A549 (cell line): ENCODE measurements at regions not wholly inside any gene's neighbourhood (a gene's known extent, or its start where the extent isn't known, plus 50 kb on each side); places are given as distances from the start of the nearest gene placed in this dataset.

Experiments
- ATAC-seq, 2 experiments: fragments of 200-7000 bp in 1 of 2; fragments of >200 bp in 1 of 2; cut with Nextera tagmentation in 1 of 2; cut with Tn5 transposase in 1 of 2; 3 replicates each; pipeline versions ENCODE4 v1.8.0 to v1.9.1; 2018 to 2020; ENCODE audit warnings: mild to moderate bottlenecking in 1 of 2, moderate library complexity in 1 of 2
- CTCF ChIA-PET: fragments of 300-600 bp; sonication (Branson Sonifier 250); formaldehyde crosslinking; extraction: SDS; loops from one replicate; lab custom pipeline; 2021; ENCODE audit warnings: antibody characterized with exemption, inconsistent platforms; lab: Yijun Ruan, JAX
- POLR2A ChIA-PET: fragments of 350-600 bp; formaldehyde crosslinking; extraction: SDS; loops from one replicate; lab custom pipeline; 2021; ENCODE audit warnings: antibody characterized with exemption, inconsistent platforms; lab: Yijun Ruan, JAX
- DNase-seq, 2 experiments: peaks; one replicate each; pipeline versions ENCODE4 v3.0.0 to v3.0.0-alpha.2; 2011 to 2016; ENCODE audit warnings: low read depth in 1 of 2, low spot score in 1 of 2
- FAIRE-seq: peaks from 2 replicates; lab custom pipeline; 2011; peaks lifted over from hg19 to GRCh38; lab: Jason Lieb, UNC
- H3K27ac ChIP-seq, 2 experiments: fragments of >200 bp; sonication (Bioruptor Twin); formaldehyde crosslinking; 3 replicates each; pipeline ENCODE4 v1.5.1; 2016 to 2017
- H3K4me1 ChIP-seq: fragments of >200 bp; sonication (Bioruptor Twin); formaldehyde crosslinking; 3 replicates; pipeline ENCODE4 v1.6.1; 2016
- H3K4me2 ChIP-seq: fragments of >200 bp; sonication (Bioruptor Twin); formaldehyde crosslinking; 3 replicates; pipeline ENCODE4 v1.6.1; 2016
- H3K4me3 ChIP-seq: fragments of >200 bp; sonication (Bioruptor Twin); formaldehyde crosslinking; 3 replicates; pipeline ENCODE4 v1.5.1; 2016
- H3K9me3 ChIP-seq: fragments of >200 bp; sonication (Bioruptor Twin); formaldehyde crosslinking; 3 replicates; pipeline ENCODE4 v1.6.1; 2016
- ATOH8 ChIP-seq: fragments of 250-450 bp; sonication (Bioruptor Pico); IDR thresholded peaks from 2 replicates; pipeline ENCODE4 v1.5.0; 2020; ENCODE audit warnings: low read depth, mild to moderate bottlenecking, moderate library complexity
- BHLHE40 ChIP-seq: IDR thresholded peaks from 2 replicates; pipeline ENCODE4 v1.6.1; 2012; ENCODE audit warnings: low read depth, low read length, inconsistent platforms
- CBX2 ChIP-seq: fragments of 200-600 bp; sonication (generic); IDR thresholded peaks from 2 replicates; pipeline ENCODE4 v1.6.1; 2016; ENCODE audit warnings: low read depth, mild to moderate bottlenecking, borderline replicate concordance
- CBX8 ChIP-seq: fragments of 200-600 bp; sonication (generic); IDR thresholded peaks from 2 replicates; pipeline ENCODE4 v1.6.1; 2016
- CTCF ChIP-seq: fragments of >200 bp; sonication (Bioruptor Twin); formaldehyde crosslinking; IDR thresholded peaks from 3 replicates; pipeline ENCODE4 v1.5.1; 2016
- EHMT2 ChIP-seq: fragments of 200-600 bp; sonication (generic); IDR thresholded peaks from 2 replicates; pipeline ENCODE4 v1.6.1; 2016; ENCODE audit warnings: antibody characterized with exemption, low read depth, mild to moderate bottlenecking, moderate library complexity
- FOSL2 ChIP-seq, 2 experiments: fragments of 450-650 bp in 1 of 2; fragments of >200 bp in 1 of 2; sonication (Bioruptor Twin) in 1 of 2; formaldehyde crosslinking; IDR thresholded peaks; 2 replicates each; pipeline versions ENCODE4 v1.5.0 to v1.6.1; 2016 to 2020; ENCODE audit warnings: mild to moderate bottlenecking in 1 of 2, moderate library complexity in 1 of 2
- FOXS1 ChIP-seq: fragments of 250-450 bp; sonication (Bioruptor Pico); IDR thresholded peaks from 2 replicates; pipeline ENCODE4 v1.5.0; 2020; ENCODE audit warnings: mild to moderate bottlenecking, moderate library complexity
- HDAC2 ChIP-seq: fragments of 200-600 bp; sonication (generic); IDR thresholded peaks from 2 replicates; pipeline ENCODE4 v1.6.1; 2016
- HES2 ChIP-seq: fragments of >200 bp; sonication (Bioruptor Twin); formaldehyde crosslinking; IDR thresholded peaks from 2 replicates; pipeline ENCODE4 v1.6.1; 2016
- HMGXB4 ChIP-seq: fragments of 250-450 bp; sonication (Bioruptor Pico); IDR thresholded peaks from 2 replicates; pipeline ENCODE4 v1.5.0; 2021; ENCODE audit warnings: mild to moderate bottlenecking, moderate library complexity, borderline replicate concordance
- HOXA7 ChIP-seq: fragments of 250-450 bp; sonication (Bioruptor Pico); IDR thresholded peaks from 2 replicates; pipeline ENCODE4 v1.5.0; 2020; ENCODE audit warnings: mild to moderate bottlenecking, moderate library complexity
- HOXB13 ChIP-seq: fragments of 250-450 bp; sonication (Bioruptor Pico); IDR thresholded peaks from 2 replicates; pipeline ENCODE4 v1.5.0; 2020; ENCODE audit warnings: low read depth, mild to moderate bottlenecking, moderate library complexity
- HOXB5 ChIP-seq: fragments of 250-450 bp; sonication (Bioruptor Pico); IDR thresholded peaks from 2 replicates; pipeline ENCODE4 v1.5.0; 2020; ENCODE audit warnings: mild to moderate bottlenecking, moderate library complexity
- KDM1A ChIP-seq: fragments of 200-600 bp; sonication (generic); IDR thresholded peaks from 2 replicates; pipeline ENCODE4 v1.6.1; 2016; ENCODE audit warnings: low read depth, mild to moderate bottlenecking
- MAFK ChIP-seq: fragments of 450-650 bp; IDR thresholded peaks from 2 replicates; pipeline ENCODE4 v1.6.1; 2014; ENCODE audit not compliant: partially characterized antibody
- MAZ ChIP-seq: fragments of 150-350 bp; IDR thresholded peaks from 2 replicates; pipeline ENCODE4 v1.6.1; 2014; ENCODE audit warnings: antibody characterized with exemption, low read depth, low read length, borderline replicate concordance
- NR3C1 ChIP-seq: fragments of >200 bp; sonication (Bioruptor Twin); formaldehyde crosslinking; IDR thresholded peaks from 3 replicates; pipeline ENCODE4 v1.6.1; 2017
- PBX3 ChIP-seq: IDR thresholded peaks from 2 replicates; pipeline ENCODE4 v1.6.1; 2012
- POLR2A ChIP-seq: IDR thresholded peaks from 2 replicates; pipeline ENCODE4 v1.6.1; 2012; ENCODE audit warnings: mild to moderate bottlenecking, low read length
- POLR2AphosphoS2 ChIP-seq: conservative IDR thresholded peaks from 2 replicates; pipeline ENCODE4 v1.6.1; 2012; ENCODE audit warnings: low read length, improper control_type of control experiment, inconsistent platforms
- RAD21 ChIP-seq, 2 experiments: fragments of >200 bp in 1 of 2; sonication (Bioruptor Twin) in 1 of 2; formaldehyde crosslinking in 1 of 2; IDR thresholded peaks in 1 of 2; conservative IDR thresholded peaks in 1 of 2; 2 replicates in 1 of 2; 3 replicates in 1 of 2; pipeline ENCODE4 v1.6.1; 2012 to 2018; ENCODE audit warnings: inconsistent platforms in 1 of 2
- RARB ChIP-seq: fragments of 250-450 bp; sonication (Bioruptor Pico); IDR thresholded peaks from 2 replicates; pipeline ENCODE4 v1.8.0; 2021; ENCODE audit warnings: mild to moderate bottlenecking, moderate library complexity
- RFX5 ChIP-seq: fragments of 450-650 bp; IDR thresholded peaks from 2 replicates; pipeline ENCODE4 v1.7.1; 2014; ENCODE audit warnings: antibody characterized with exemption, mild to moderate bottlenecking, moderate library complexity
- SREBF2 ChIP-seq: fragments of 450-650 bp; IDR thresholded peaks from 2 replicates; pipeline ENCODE4 v1.6.1; 2014; ENCODE audit warnings: mild to moderate bottlenecking, moderate library complexity
- USF2 ChIP-seq: fragments of 450-650 bp; IDR thresholded peaks from 2 replicates; pipeline ENCODE4 v1.6.1; 2014; ENCODE audit warnings: antibody characterized with exemption
- ZFP36 ChIP-seq: fragments of 450-650 bp; IDR thresholded peaks from 2 replicates; pipeline ENCODE4 v1.6.1; 2014; ENCODE audit warnings: borderline replicate concordance; ENCODE audit not compliant: partially characterized antibody
- ZSCAN20 ChIP-seq: fragments of 250-450 bp; sonication (Bioruptor Pico); IDR thresholded peaks from 2 replicates; pipeline ENCODE4 v1.8.0; 2022; ENCODE audit warnings: mild to moderate bottlenecking, moderate library complexity
- WGBS: methylation state at CpG from one replicate; pipeline ENCODE4 v1.1.6; 2017; ENCODE audit errors: missing lambda C conversion rate; 5-methylcytosine and 5-hydroxymethylcytosine counted together

GRCh38 chr10:6665847-6666246, 85.8 kb upstream of the PRKCQ start:
- no peaks in the 10 kb centered on the region for H3K9me3 ChIP-seq
- no peaks in the 10 kb centered on the region for H3K4me1 ChIP-seq
- ATAC-seq (no peak), FAIRE-seq (no peak), DNase-seq (no peak)
- WGBS, result 76% methylated on average over 6 of the region's 6 CpGs
- no peak overlapping the region for H3K27ac ChIP-seq
- H3K4me3 ChIP-seq, result no peak overlapping the region
- ChIA-PET POLR2A (no interaction called here), CTCF (interaction anchor here (0.7 to 6.7 kb wide), 3 partner anchors 100 to 1053 kb away, joined by 3 to 57 read pairs (median 6); no protein-coding TSS in a partner anchor)
- no peak for TF ChIP-seq RAD21 (conservative IDR thresholded peaks at IDR 0.05 in 1 of 2, IDR thresholded peaks at IDR 0.05 in 1 of 2)
- no peak for TF ChIP-seq EHMT2
- no peak for TF ChIP-seq HOXB5 (CRISPR knock-in tag)
- no peak for TF ChIP-seq POLR2AphosphoS2
- TF ChIP-seq RFX5, result no peak
- no peak for TF ChIP-seq FOXS1 (CRISPR knock-in tag)
- no peak for TF ChIP-seq PBX3
- TF ChIP-seq RARB, result no peak
- TF ChIP-seq SREBF2, result no peak
- H3K4me2 ChIP-seq, result no peak overlapping the region

- no peak for ATAC-seq
- Histone ChIP-seq H3K4me3 (no peak overlapping the region), H3K9me3 (no peaks in the 10 kb centered on the region), H3K4me2 (no peak overlapping the region), H3K27ac (no peak overlapping the region), H3K4me1 (no peaks in the 10 kb centered on the region)
- POLR2A ChIA-PET, result no interaction called here
- no peak for FAIRE-seq
- TF ChIP-seq USF2, result no peak
- TF ChIP-seq MAFK, result peak; percentile 84
- WGBS, result 10% methylated on average over 2 of the region's 2 CpGs
- CTCF ChIA-PET, result interaction anchor here (1.1 to 1.3 kb wide), 4 partner anchors 8 to 243 kb away, joined by 3 to 4 read pairs (median 4); no protein-coding TSS in a partner anchor
- DNase-seq, result no peak
Measured at GRCh38 chr10:6660460-6660859, 80.4 kb upstream of the PRKCQ start.

GRCh38 chr10:6659451-6659850, 79.4 kb upstream of the PRKCQ start:
- Histone ChIP-seq H3K4me3 (no peak overlapping the region), H3K4me2 (no peak overlapping the region), H3K9me3 (no peaks in the 10 kb centered on the region), H3K27ac (no peak overlapping the region), H3K4me1 (no peaks in the 10 kb centered on the region)
- TF ChIP-seq HES2, result no peak
- TF ChIP-seq CTCF, result no peak
- no peak for TF ChIP-seq CBX2
- TF ChIP-seq NR3C1, result no peak
- TF ChIP-seq HOXA7 (CRISPR knock-in tag), result no peak
- TF ChIP-seq BHLHE40, result no peak
- TF ChIP-seq HOXB13, result no peak
- TF ChIP-seq FOSL2 (IDR thresholded peaks at IDR 0.05), result no peak
- TF ChIP-seq FOSL2 (CRISPR knock-in tag; IDR thresholded peaks at IDR 0.05), result no peak
- TF ChIP-seq POLR2A, result no peak
- TF ChIP-seq CBX8, result no peak
- TF ChIP-seq MAZ, result no peak
- TF ChIP-seq KDM1A, result no peak
- TF ChIP-seq ZFP36, result no peak
- no peak for TF ChIP-seq ZSCAN20 (CRISPR knock-in tag)
- TF ChIP-seq HMGXB4 (CRISPR knock-in tag), result no peak
- no peak for TF ChIP-seq HDAC2
- TF ChIP-seq ATOH8 (CRISPR knock-in tag), result no peak
- ATAC-seq (no peak), FAIRE-seq (no peak), DNase-seq (no peak)
- ChIA-PET POLR2A (no interaction called here), CTCF (interaction anchor here (0.6 to 1.4 kb wide), 7 partner anchors 8 to 80 kb away, joined by 3 to 4 read pairs (median 4); no protein-coding TSS in a partner anchor)
